ENCODE measurements at regions not wholly inside any gene's neighbourhood (a gene's known extent, or its start where the extent isn't known, plus 50 kb on each side); places are given as distances from the start of the nearest gene placed in this dataset.
"Not testable (repeated sequence)": the region's sequence is repeated elsewhere in the genome, so short reads cannot be mapped to it uniquely, and the experiment has no call there.

GRCh38 chr3:75325716-75326115, 338.4 kb upstream of the FRG2C start:
- DNase-seq = no peak

- no peak for DNase-seq
Measured at GRCh38 chr3:75327453-75327852, 336.7 kb upstream of the FRG2C start.

- no peak for DNase-seq
Measured at GRCh38 chr3:75329476-75330097, 334.5 kb upstream of the FRG2C start.

- not testable (repeated sequence) for DNase-seq
Measured at GRCh38 chr3:75330446-75330845, 333.7 kb upstream of the FRG2C start.

- DNase-seq = not testable (repeated sequence)
Measured at GRCh38 chr3:75332090-75332489, 332.0 kb upstream of the FRG2C start.

- no peak for DNase-seq
Measured at GRCh38 chr3:75332794-75333193, 331.3 kb upstream of the FRG2C start.

GRCh38 chr3:75334299-75334698, 329.8 kb upstream of the FRG2C start:
- no peak for DNase-seq

- no peak for DNase-seq
Measured at GRCh38 chr3:75337226-75337900, 326.8 kb upstream of the FRG2C start.

GRCh38 chr3:75338342-75338741, 325.8 kb upstream of the FRG2C start:
- no peak for DNase-seq

GRCh38 chr3:75341324-75342067, 322.6 kb upstream of the FRG2C start:
- no peak for DNase-seq

- DNase-seq = no peak
Measured at GRCh38 chr3:75342425-75342824, 321.7 kb upstream of the FRG2C start.

GRCh38 chr3:75350536-75350935, 313.6 kb upstream of the FRG2C start:
- not testable (repeated sequence) for DNase-seq

- peak; percentile 49 for DNase-seq
Measured at GRCh38 chr3:75362086-75362784, 301.9 kb upstream of the FRG2C start.

GRCh38 chr3:75372964-75373363, 291.2 kb upstream of the FRG2C start:
- DNase-seq = not testable (repeated sequence)

- not testable (repeated sequence) for DNase-seq
Measured at GRCh38 chr3:75379840-75380239, 284.3 kb upstream of the FRG2C start.

- no peak for DNase-seq
Measured at GRCh38 chr3:75380276-75380771, 283.8 kb upstream of the FRG2C start.

GRCh38 chr3:75384016-75384415, 280.1 kb upstream of the FRG2C start:
- not testable (repeated sequence) for DNase-seq

- not testable (repeated sequence) for DNase-seq
Measured at GRCh38 chr3:75388486-75389124, 275.5 kb upstream of the FRG2C start.

GRCh38 chr3:75393288-75393694, 270.8 kb upstream of the FRG2C start:
- peak; percentile 41 for DNase-seq

- DNase-seq = not testable (repeated sequence)
Measured at GRCh38 chr3:75394102-75394501, 270.0 kb upstream of the FRG2C start.

GRCh38 chr3:75394562-75395360, 269.4 kb upstream of the FRG2C start:
- not testable (repeated sequence) for DNase-seq
